ENCODE measurements at regions not wholly inside any gene's neighbourhood (a gene's known extent, or its start where the extent isn't known, plus 50 kb on each side); places are given as distances from the start of the nearest gene placed in this dataset.

DNA sequence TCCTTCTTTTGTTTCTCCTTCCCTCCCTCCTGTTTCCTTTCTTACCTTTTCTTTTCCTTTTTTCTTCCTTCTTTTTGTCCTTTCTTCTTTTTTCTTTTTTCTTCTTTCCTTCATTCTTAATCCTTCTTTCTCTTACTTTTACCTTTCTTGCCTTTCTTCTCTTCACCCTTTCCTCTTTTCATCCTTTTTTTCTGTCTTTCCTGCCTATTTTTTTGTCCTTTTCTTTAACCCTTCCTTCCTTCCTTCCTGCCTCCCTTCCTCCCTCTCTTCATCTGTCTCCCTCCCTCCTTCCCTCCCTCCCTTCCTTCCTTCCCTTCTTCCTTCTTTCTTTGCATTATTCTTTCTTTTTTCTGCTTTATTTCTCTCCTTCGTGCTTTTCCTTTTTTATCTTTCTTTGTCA, 160.7 kb downstream of the AXIN2 start:
- DNase-seq (ENCODE audit: low spot score in 2 of 2, unreplicated experiment in 2 of 2) = no peak
- peaks cover 35% of the 10 kb centered on the region for H3K4me1 Mint-ChIP-seq
- H3K4me3 Mint-ChIP-seq = no peak overlapping the region
- TF ChIP-seq, protein P1, sequence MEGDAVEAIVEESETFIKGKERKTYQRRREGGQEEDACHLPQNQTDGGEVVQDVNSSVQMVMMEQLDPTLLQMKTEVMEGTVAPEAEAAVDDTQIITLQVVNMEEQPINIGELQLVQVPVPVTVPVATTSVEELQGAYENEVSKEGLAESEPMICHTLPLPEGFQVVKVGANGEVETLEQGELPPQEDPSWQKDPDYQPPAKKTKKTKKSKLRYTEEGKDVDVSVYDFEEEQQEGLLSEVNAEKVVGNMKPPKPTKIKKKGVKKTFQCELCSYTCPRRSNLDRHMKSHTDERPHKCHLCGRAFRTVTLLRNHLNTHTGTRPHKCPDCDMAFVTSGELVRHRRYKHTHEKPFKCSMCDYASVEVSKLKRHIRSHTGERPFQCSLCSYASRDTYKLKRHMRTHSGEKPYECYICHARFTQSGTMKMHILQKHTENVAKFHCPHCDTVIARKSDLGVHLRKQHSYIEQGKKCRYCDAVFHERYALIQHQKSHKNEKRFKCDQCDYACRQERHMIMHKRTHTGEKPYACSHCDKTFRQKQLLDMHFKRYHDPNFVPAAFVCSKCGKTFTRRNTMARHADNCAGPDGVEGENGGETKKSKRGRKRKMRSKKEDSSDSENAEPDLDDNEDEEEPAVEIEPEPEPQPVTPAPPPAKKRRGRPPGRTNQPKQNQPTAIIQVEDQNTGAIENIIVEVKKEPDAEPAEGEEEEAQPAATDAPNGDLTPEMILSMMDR (IDR thresholded peaks at IDR 0.05; ENCODE audit: unreplicated experiment) = no peak
- peak overlapping the region; percentile 71 for H3K27ac Mint-ChIP-seq
- no peaks in the 10 kb centered on the region for H3K27me3 Mint-ChIP-seq (ENCODE audit: low read depth)
- no peaks in the 10 kb centered on the region for H3K36me3 Mint-ChIP-seq
- peaks cover 8% of the 10 kb centered on the region for H3K9me3 Mint-ChIP-seq

DNA sequence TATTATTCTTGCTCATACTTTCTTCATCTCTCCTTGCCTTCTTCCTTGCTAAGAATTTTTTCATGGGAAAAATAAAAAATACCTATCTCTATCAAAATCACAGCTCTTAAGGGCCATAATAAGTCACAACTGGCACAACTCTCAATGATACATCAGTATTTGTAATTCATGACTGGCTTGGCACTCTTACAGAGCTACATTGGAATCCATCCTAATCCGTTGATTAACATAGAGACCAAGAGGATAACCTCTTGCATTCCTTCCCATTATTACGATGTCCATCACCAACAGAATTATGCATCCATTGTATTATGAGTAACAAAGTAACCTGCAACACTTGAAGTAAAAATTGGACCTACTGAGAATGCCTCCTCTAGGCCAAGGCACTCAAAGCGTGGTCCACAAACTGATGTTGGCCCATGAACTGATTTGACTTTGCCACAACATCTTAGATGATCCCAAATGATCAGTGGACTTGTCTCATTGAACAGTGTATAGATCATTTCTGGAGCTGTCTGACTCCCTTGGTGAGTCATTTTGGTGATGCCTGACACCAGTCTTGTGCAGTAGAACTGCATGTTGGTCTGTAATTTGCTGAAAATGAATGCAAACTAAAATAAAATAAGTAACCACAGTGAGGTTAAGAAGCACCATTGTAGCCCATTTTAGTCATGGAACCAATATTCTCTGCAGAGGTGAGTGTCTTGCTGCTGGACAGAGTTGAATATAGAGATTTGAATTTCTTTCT, 163.2 kb downstream of the AXIN2 start:
- Mint-ChIP-seq H3K27ac (no peak overlapping the region), H3K4me1 (peaks cover 24% of the 10 kb centered on the region), H3K36me3 (no peaks in the 10 kb centered on the region), H3K27me3 (ENCODE audit: low read depth) (no peaks in the 10 kb centered on the region), H3K9me3 (peaks cover 8% of the 10 kb centered on the region), H3K4me3 (no peak overlapping the region)
- no peak for DNase-seq (ENCODE audit: low spot score in 2 of 2, unreplicated experiment in 2 of 2)
- TF ChIP-seq, protein P1 (IDR thresholded peaks at IDR 0.05; ENCODE audit: unreplicated experiment) = no peak

DNA sequence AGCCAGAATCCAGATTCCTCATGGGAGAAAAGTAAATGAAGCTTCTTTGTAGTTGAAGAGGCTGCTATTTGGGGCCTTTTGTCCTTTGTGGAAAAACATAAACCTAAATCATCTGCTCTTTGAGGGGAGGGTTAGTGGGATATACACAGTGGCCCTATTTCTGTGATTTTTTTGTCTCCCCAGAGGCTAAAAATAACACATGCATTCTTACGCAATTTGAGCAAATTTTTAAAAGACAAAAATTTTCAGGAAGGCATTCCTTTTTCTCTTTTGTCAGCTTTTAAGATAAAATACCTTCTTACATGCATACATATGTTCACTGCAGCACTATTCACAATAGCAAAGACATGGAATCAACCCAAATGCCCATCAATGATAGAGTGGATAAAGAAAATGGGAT, 165.5 kb downstream of the AXIN2 start:
- H3K36me3 Mint-ChIP-seq = no peaks in the 10 kb centered on the region
- TF ChIP-seq, protein P1 (IDR thresholded peaks at IDR 0.05; ENCODE audit: unreplicated experiment) = no peak
- no peak overlapping the region for H3K4me3 Mint-ChIP-seq
- DNase-seq (ENCODE audit: low spot score in 2 of 2, unreplicated experiment in 2 of 2) = no peak
- H3K4me1 Mint-ChIP-seq = peaks cover 9% of the 10 kb centered on the region
- peaks cover 8% of the 10 kb centered on the region for H3K9me3 Mint-ChIP-seq
- no peaks in the 10 kb centered on the region for H3K27me3 Mint-ChIP-seq (ENCODE audit: low read depth)
- H3K27ac Mint-ChIP-seq = no peak overlapping the region

DNA sequence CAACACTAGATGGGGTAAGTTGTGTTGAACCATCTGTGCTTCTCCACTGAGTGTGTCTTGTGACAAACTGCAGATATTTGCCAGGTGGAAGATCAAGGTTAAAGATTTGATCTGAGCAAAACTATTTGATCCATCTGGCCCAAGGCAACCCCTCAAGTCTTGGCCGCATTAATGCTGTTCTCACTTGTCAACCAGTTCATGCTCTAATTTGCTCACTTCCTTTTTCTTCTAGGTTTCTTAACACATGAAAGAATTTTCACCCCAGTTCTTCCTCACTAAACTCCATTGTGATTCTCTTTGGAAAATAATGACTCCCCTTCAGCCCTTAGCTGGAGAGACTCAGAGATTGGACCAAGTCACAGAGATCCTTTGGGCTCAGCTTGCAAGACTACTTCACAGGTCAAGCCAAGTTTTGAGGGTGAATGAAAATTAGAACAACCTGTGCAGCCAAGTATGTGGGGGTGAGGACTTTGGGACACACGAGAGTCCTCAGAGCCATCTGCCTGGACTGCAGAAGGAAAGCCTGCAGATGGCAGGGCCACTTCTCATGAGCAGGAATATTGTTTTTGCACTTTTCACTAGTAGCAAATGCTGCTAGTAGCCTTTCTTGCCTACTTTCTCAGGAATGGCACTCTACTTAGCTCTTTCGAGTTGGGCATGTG, 166.5 kb downstream of the AXIN2 start:
- H3K27me3 Mint-ChIP-seq (ENCODE audit: low read depth) = no peaks in the 10 kb centered on the region
- no peak overlapping the region for H3K4me3 Mint-ChIP-seq
- no peak for DNase-seq (ENCODE audit: low spot score in 2 of 2, unreplicated experiment in 2 of 2)

DNA sequence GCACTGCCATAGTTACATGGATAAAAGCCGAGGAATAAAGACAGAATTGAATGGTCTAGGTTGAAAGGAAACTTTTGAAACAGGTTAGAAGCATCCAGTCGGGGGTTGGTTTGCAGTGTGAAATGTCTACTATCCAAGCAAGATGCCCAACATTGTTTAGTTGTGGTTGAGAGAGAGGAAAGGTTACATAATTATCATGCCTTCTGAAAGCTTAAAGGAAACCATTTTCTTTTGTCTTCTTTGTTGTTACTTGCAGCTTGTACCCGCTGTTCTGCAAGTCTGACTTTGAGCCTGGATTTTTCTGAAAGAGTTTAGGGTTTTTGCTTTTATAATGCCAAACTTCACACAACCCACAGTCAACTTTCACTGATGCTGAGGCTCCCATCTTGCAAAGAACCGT, 167.9 kb downstream of the AXIN2 start:
- H3K36me3 Mint-ChIP-seq = no peaks in the 10 kb centered on the region
- no peak overlapping the region for H3K4me3 Mint-ChIP-seq
- no peak for DNase-seq (ENCODE audit: low spot score in 2 of 2, unreplicated experiment in 2 of 2)
- no peaks in the 10 kb centered on the region for H3K4me1 Mint-ChIP-seq
- no peak overlapping the region for H3K27ac Mint-ChIP-seq
- H3K27me3 Mint-ChIP-seq (ENCODE audit: low read depth) = no peaks in the 10 kb centered on the region
- H3K9me3 Mint-ChIP-seq = peaks cover 8% of the 10 kb centered on the region
- TF ChIP-seq, protein P1 (IDR thresholded peaks at IDR 0.05; ENCODE audit: unreplicated experiment) = no peak

More for the DNA sequence above, 166.5 kb downstream of the AXIN2 start:
- Mint-ChIP-seq H3K4me1 (no peaks in the 10 kb centered on the region), H3K9me3 (peaks cover 8% of the 10 kb centered on the region), H3K36me3 (no peaks in the 10 kb centered on the region), H3K27ac (no peak overlapping the region)
- TF ChIP-seq, protein P1 (IDR thresholded peaks at IDR 0.05; ENCODE audit: unreplicated experiment) = no peak
